ENCODE measurements at regions not wholly inside any gene's neighbourhood (a gene's known extent, or its start where the extent isn't known, plus 50 kb on each side); places are given as distances from the start of the nearest gene placed in this dataset.

DNA sequence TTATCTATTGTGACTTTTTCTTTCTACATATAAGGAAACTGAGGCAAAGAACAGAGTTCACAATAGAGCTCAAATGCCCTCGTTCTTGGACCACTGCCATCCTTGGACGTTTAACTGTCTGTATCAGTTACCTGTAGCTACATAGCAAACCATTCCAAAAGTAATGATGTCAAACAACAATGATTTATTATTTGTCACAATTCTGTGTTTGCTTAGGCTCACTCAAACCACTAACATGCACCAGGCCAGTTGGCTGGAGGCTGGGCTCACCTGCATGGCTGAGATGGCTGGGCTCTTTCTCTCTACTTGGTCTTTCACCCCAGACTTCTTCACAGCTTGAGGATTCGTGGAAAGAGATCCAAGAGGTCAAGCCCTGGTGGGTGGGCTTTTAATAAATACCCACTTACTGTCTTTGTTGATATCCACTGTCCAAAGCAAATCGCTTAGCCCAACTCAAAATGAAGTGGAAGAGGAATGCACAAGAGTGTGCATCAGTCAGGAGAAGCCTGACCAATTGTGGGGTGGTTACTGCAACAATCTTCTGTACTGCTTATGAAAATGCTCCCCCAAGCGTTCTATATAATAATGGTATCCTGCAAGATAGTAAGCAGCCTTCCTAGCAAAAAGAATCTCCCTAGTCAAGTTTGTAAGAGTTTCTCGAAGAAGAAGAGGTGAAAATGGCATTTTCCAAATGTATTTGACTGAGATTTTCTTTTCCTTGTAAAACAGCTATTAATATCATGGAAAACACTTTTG is 163.5 kb upstream of the NT5C1B start:
- H3K27me3 ChIP-seq (ENCODE audit: control insufficient read depth, insufficient read depth, low read length) = no peaks in the 10 kb centered on the region
- H3K9me3 ChIP-seq (ENCODE audit: control insufficient read depth, insufficient read depth, low read length) = no peaks in the 10 kb centered on the region
- TF ChIP-seq, protein P1, sequence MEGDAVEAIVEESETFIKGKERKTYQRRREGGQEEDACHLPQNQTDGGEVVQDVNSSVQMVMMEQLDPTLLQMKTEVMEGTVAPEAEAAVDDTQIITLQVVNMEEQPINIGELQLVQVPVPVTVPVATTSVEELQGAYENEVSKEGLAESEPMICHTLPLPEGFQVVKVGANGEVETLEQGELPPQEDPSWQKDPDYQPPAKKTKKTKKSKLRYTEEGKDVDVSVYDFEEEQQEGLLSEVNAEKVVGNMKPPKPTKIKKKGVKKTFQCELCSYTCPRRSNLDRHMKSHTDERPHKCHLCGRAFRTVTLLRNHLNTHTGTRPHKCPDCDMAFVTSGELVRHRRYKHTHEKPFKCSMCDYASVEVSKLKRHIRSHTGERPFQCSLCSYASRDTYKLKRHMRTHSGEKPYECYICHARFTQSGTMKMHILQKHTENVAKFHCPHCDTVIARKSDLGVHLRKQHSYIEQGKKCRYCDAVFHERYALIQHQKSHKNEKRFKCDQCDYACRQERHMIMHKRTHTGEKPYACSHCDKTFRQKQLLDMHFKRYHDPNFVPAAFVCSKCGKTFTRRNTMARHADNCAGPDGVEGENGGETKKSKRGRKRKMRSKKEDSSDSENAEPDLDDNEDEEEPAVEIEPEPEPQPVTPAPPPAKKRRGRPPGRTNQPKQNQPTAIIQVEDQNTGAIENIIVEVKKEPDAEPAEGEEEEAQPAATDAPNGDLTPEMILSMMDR (IDR thresholded peaks at IDR 0.05; ENCODE audit: low read depth, low read length) = peak; percentile 36
- no peak overlapping the region for H3K27ac ChIP-seq (ENCODE audit: low read depth, low read length)
- no peak overlapping the region for H3K4me3 ChIP-seq (ENCODE audit: low read depth, low read length)
- DNase-seq (ENCODE audit: low read depth, low spot score) = no peak
- CTCF ChIA-PET = interaction anchor here (0.6 to 6.3 kb wide), 7 partner anchors 15 to 605 kb away, joined by 3 to 69 read pairs (median 5); no protein-coding TSS in a partner anchor
- POLR2A ChIA-PET = interaction anchor here (1.1 to 1.2 kb wide), 2 partner anchors 11 to 198 kb away, joined by 3 read pairs; no protein-coding TSS in a partner anchor

- CTCF ChIA-PET = interaction anchor here (0.6 to 6.3 kb wide), 3 partner anchors 218 to 606 kb away, joined by 5 to 69 read pairs (median 5); no protein-coding TSS in a partner anchor
- DNase-seq (ENCODE audit: low read depth, low spot score) = no peak
- no peak overlapping the region for H3K4me3 ChIP-seq (ENCODE audit: low read depth, low read length)
- TF ChIP-seq, protein P1 (IDR thresholded peaks at IDR 0.05; ENCODE audit: low read depth, low read length) = no peak
- no peaks in the 10 kb centered on the region for H3K27me3 ChIP-seq (ENCODE audit: control insufficient read depth, insufficient read depth, low read length)
- H3K27ac ChIP-seq (ENCODE audit: low read depth, low read length) = no peak overlapping the region
- POLR2A ChIA-PET = interaction anchor here (1.1 to 1.2 kb wide), 2 partner anchors 10 to 198 kb away, joined by 3 read pairs; no protein-coding TSS in a partner anchor
- H3K9me3 ChIP-seq (ENCODE audit: control insufficient read depth, insufficient read depth, low read length) = no peaks in the 10 kb centered on the region
Observed at GRCh38 chr2:18752022-18752493, 162.7 kb upstream of the NT5C1B start.

- CTCF ChIA-PET = interaction anchor here (0.6 to 6.3 kb wide), 18 partner anchors 25 to 1086 kb away, joined by 3 to 69 read pairs (median 4); partner anchors contain the start of gene OSR1
- POLR2A ChIA-PET = interaction anchor here (0.7 kb wide), 1 partner anchor 234 kb away, joined by 3 read pairs; no protein-coding TSS in a partner anchor
- TF ChIP-seq, protein P1 (IDR thresholded peaks at IDR 0.05; ENCODE audit: low read depth, low read length) = no peak
- Histone ChIP-seq H3K4me3 (ENCODE audit: low read depth, low read length) (no peak overlapping the region), H3K9me3 (ENCODE audit: control insufficient read depth, insufficient read depth, low read length) (no peaks in the 10 kb centered on the region), H3K27me3 (ENCODE audit: control insufficient read depth, insufficient read depth, low read length) (no peaks in the 10 kb centered on the region), H3K27ac (ENCODE audit: low read depth, low read length) (no peak overlapping the region)
- no peak for DNase-seq (ENCODE audit: low read depth, low spot score)
Observed at GRCh38 chr2:18750672-18751554, 161.5 kb upstream of the NT5C1B start.

GRCh38 chr2:18749912-18750526 is 160.7 kb upstream of the NT5C1B start:
- Histone ChIP-seq H3K27ac (ENCODE audit: low read depth, low read length) (no peak overlapping the region), H3K4me3 (ENCODE audit: low read depth, low read length) (no peak overlapping the region), H3K27me3 (ENCODE audit: control insufficient read depth, insufficient read depth, low read length) (no peaks in the 10 kb centered on the region), H3K9me3 (ENCODE audit: control insufficient read depth, insufficient read depth, low read length) (no peaks in the 10 kb centered on the region)
- TF ChIP-seq, protein P1 (IDR thresholded peaks at IDR 0.05; ENCODE audit: low read depth, low read length) = peak; percentile 84
- ChIA-PET POLR2A (no interaction called here), CTCF (interaction anchor here (0.6 to 6.3 kb wide), 18 partner anchors 24 to 996 kb away, joined by 3 to 69 read pairs (median 4); partner anchors contain the start of gene OSR1)
- DNase-seq (ENCODE audit: low read depth, low spot score) = no peak
